Activated naive CD8-positive, alpha-beta T cell treated with anti-CD3 and anti-CD28 coated beads, Interleukin-2, amount 50 U/mL, for 24 hours (primary cell): ENCODE measurements at regions not wholly inside any gene's neighbourhood (a gene's known extent, or its start where the extent isn't known, plus 50 kb on each side); places are given as distances from the start of the nearest gene placed in this dataset.
"Not testable (repeated sequence)": the region's sequence is repeated elsewhere in the genome, so short reads cannot be mapped to it uniquely, and the experiment has no call there.

ENCODE experiments used
- ATAC-seq: fragments of 150-1000 bp; cut with Tn5 transposase; one replicate; pipeline ENCODE4 v1.10.0; 2021
- DNase-seq: peaks from one replicate; pipeline ENCODE4 v3.0.0; 2021
- H3K27ac Mint-ChIP-seq: one replicate; pipeline ENCODE4 v1.8.0; 2021; ENCODE audit warnings: mild to moderate bottlenecking, mixed read lengths
- H3K27me3 Mint-ChIP-seq: one replicate; pipeline ENCODE4 v1.8.0; 2021; ENCODE audit warnings: mixed read lengths
- H3K36me3 Mint-ChIP-seq: one replicate; pipeline ENCODE4 v1.8.0; 2021; ENCODE audit warnings: low read depth, mixed read lengths
- H3K4me1 Mint-ChIP-seq: one replicate; pipeline ENCODE4 v1.8.0; 2021; ENCODE audit warnings: mixed read lengths
- H3K4me3 Mint-ChIP-seq: one replicate; pipeline ENCODE4 v1.8.0; 2021; ENCODE audit warnings: mild to moderate bottlenecking, moderate library complexity, mixed read lengths
- H3K9me3 Mint-ChIP-seq: one replicate; pipeline ENCODE4 v1.8.0; 2021; ENCODE audit warnings: mixed read lengths

DNA sequence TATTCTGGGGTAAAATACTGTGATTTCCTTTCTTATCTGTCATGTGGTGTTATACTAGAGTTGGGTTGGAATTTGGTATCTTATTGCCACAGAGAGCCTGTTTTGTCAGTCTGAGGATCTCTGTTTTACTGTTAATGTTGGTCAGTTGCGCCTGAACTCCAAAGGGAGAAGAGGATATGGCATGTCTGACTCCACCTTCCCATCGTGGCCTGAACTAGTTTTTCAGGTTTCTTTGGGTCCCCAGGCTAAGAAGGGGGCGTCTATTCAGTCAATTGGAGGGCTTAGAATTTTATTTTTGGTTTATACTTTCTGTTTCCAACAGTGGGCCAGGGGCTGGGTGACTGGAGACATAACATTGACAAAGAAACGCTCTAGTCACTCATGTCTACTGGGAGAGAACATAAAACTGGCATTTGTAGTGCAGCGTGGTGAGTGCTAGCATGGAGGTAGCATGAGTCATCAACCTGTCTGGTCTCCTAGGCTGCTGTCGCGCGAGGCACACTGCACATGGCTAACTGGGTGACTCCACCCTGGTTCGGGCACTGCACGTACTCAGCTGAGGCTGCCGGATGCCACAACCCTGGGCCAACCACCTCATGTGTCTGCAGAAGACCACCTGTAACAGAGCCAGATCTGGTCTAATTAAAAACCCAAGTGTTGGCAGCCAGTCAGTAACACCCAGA is 120.1 kb upstream of the OR9Q1 start:
- H3K27me3 Mint-ChIP-seq: peaks cover 2% of the 10 kb centered on the region
- H3K27ac Mint-ChIP-seq: no peak overlapping the region
- peak; percentile 50 for DNase-seq
- peak; percentile 100 for ATAC-seq
- H3K4me3 Mint-ChIP-seq: no peak overlapping the region
- H3K9me3 Mint-ChIP-seq: no peaks in the 10 kb centered on the region
- no peaks in the 10 kb centered on the region for H3K36me3 Mint-ChIP-seq
- H3K4me1 Mint-ChIP-seq: peaks cover 9% of the 10 kb centered on the region

DNA sequence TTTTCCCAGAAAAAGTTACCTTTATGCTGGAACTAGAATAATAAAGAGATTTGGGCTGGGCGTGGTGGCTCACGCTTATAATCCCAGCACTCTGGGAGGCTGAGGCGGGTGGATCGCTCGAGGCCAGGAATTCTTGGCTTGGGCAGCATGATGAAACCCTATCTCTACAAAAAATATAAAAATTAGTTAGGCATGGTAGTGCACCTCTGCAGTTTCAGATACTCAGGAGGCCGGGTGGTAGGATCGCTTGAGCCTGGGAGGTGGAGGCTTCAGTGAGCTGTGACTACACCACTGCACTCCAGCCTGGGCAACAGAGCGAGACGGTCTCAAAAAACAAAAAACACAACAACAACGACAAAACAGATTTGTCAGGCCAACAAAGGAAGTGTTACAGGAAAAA is 119.3 kb upstream of the OR9Q1 start:
- ATAC-seq (no peak), DNase-seq (no peak)
- no peak overlapping the region for H3K27ac Mint-ChIP-seq
- peaks cover 2% of the 10 kb centered on the region for H3K27me3 Mint-ChIP-seq
- peaks cover 9% of the 10 kb centered on the region for H3K4me1 Mint-ChIP-seq
- no peak overlapping the region for H3K4me3 Mint-ChIP-seq
- H3K9me3 Mint-ChIP-seq: no peaks in the 10 kb centered on the region
- H3K36me3 Mint-ChIP-seq: no peaks in the 10 kb centered on the region

DNA sequence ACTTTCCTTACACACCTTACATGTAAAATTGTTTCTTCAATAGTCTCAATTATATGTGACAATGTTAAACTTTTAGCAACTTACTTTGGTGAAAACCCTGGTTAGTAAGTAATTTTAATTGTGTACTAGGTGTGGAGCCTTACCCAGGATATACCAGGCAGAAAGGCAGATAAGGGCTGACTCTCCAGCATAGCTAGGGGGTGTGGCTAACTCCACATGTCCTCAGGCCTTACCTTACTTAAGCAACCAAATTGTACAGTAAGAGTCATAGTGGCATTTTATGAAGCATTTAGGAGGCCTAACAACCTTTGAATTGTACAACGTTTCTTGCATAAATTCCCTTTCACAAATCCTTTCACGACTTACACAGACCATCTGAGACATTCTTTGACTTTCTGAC is 118.2 kb upstream of the OR9Q1 start:
- no peaks in the 10 kb centered on the region for H3K36me3 Mint-ChIP-seq
- peaks cover 9% of the 10 kb centered on the region for H3K4me1 Mint-ChIP-seq
- H3K27ac Mint-ChIP-seq: no peak overlapping the region
- H3K27me3 Mint-ChIP-seq: peaks cover 2% of the 10 kb centered on the region
- no peak for ATAC-seq
- no peak overlapping the region for H3K4me3 Mint-ChIP-seq
- no peak for DNase-seq
- H3K9me3 Mint-ChIP-seq: no peaks in the 10 kb centered on the region

DNA sequence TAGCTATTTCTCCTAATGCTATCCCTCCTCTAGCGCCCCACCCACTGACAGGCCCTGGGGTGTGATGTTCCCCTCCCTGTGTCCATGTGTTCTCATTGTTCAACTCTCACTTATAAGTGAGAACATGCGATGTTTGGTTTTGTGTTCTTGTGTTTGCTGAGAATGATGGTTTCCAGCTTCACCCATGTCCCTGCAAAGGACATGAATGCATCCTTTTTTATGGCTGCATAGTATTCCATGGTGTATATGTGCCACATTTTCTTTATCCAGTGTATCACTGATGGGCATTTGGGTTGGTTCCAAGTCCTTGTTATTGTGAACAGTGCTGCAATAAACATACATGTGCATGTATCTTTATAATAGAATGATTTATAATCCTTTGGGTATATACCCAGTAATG is 115.3 kb upstream of the OR9Q1 start:
- H3K27ac Mint-ChIP-seq, H3K27me3 Mint-ChIP-seq, ATAC-seq, H3K9me3 Mint-ChIP-seq, DNase-seq, H3K36me3 Mint-ChIP-seq, H3K4me1 Mint-ChIP-seq, H3K4me3 Mint-ChIP-seq: not testable (repeated sequence)

DNA sequence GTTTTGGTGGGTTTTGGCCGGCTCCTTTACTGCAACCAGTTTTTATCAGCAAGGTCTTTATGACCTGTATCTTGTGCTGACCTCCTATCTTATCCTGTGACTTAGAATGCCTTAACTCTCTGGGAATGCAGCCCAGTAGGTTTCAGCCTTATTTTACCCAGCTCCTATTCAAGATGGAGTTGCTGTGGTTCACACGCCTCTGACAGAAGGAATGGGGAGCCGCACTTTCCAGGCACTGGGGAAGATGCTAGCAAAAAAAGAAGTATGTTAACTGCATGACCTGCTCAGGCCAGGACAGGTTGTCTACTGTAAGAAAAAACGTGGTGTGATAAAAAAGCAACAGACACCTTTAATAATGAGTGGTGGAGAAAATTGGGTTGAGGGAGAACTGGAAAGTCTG is 112.2 kb upstream of the OR9Q1 start:
- not testable (repeated sequence) for H3K27me3 Mint-ChIP-seq, H3K9me3 Mint-ChIP-seq, DNase-seq, ATAC-seq, H3K27ac Mint-ChIP-seq, H3K36me3 Mint-ChIP-seq, H3K4me1 Mint-ChIP-seq, H3K4me3 Mint-ChIP-seq

DNA sequence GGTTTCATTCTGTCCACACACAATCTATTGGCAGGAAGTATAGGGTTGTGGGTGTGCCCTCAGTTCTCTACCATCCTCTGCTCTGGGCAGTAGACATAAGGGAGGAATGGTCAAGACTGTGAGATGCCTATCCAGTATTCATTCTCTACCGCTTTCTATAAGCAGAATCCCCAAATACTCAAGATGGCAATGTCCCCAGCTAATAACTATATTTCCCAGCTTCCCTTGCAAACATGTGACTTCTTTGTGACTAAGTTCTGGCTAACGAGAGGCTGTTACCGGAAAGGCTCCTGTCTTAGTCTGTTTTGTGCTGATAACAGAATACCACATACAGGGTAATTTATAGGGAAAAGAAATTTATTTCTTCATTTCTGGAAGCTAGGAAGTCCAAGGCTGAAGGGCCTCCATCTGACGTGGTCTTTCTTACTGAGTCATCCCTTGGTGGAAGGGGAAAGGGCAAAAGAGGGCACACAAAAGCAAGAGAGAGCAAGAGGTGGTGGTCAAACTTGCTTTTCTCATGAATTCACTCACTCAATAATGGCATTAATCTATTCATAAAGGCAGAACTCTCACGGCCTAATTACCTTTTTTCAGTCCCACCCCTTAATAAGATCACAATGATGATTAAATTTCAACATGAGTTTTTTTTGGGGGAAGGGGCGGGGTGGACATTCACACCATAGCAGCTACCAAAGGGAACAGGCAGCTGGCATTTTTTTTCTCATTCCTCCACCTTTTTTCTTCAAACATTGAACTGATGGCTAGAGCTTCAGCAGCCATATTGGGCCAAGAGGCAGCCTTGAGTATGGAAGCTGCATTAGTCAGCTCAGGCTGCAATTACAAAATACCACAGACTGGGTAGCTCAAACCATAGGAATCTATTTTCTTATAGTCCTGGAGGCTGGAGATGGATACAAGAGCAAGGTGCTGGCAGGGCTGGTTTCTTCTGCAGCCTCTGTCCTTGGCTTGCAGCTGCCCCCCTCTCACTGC is 109.7 kb upstream of the OR9Q1 start:
- DNase-seq: no peak
- Mint-ChIP-seq H3K4me1 (no peaks in the 10 kb centered on the region), H3K27me3 (no peaks in the 10 kb centered on the region), H3K36me3 (no peaks in the 10 kb centered on the region), H3K4me3 (no peak overlapping the region), H3K9me3 (no peaks in the 10 kb centered on the region), H3K27ac (no peak overlapping the region)
- no peak for ATAC-seq

DNA sequence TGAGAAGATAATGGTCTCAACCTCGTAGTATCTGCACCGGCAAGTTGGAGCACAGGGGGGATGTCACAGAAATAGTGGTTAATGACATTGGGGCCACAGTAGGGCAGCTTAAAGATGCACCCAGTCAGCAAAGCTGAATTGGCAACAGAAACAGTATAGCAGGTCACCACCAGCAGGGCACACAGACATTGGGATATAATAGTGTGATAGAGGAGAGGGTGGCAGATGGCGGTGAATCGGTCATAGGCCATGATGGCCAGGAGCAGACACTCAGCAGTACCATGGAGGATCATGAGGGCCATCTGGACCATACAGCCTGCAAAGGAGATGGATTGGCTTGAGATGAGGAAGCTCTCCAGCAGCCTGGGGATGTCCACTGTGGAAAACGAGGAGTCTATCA is 106.0 kb upstream of the OR9Q1 start:
- ATAC-seq (no peak), DNase-seq (no peak)
- Mint-ChIP-seq H3K9me3 (no peaks in the 10 kb centered on the region), H3K27me3 (peaks cover 2% of the 10 kb centered on the region), H3K27ac (no peak overlapping the region), H3K4me1 (no peaks in the 10 kb centered on the region), H3K36me3 (no peaks in the 10 kb centered on the region), H3K4me3 (no peak overlapping the region)

DNA sequence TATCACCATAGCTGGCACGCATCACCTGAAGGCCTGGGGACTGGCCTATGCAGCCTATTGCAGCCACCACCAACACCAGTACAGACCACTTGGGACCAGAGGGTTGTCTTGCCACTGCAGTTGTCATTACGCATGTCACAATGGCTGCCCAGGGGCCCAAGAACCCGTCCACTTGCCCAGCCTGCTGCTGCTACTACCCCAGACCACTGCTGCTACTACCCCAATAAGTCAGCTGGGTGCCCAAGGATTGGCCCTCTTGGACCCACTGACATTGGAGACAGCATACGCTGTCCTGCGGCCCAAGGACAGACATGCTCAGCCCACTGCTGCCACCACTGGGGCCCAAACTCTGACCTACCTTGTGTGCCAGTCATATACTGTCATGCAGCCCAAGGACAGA is 102.7 kb upstream of the OR9Q1 start:
- Mint-ChIP-seq H3K4me1 (no peaks in the 10 kb centered on the region), H3K36me3 (no peaks in the 10 kb centered on the region), H3K27me3 (peaks cover 2% of the 10 kb centered on the region), H3K9me3 (no peaks in the 10 kb centered on the region), H3K4me3 (no peak overlapping the region), H3K27ac (no peak overlapping the region)
- ATAC-seq: no peak
- DNase-seq: no peak

DNA sequence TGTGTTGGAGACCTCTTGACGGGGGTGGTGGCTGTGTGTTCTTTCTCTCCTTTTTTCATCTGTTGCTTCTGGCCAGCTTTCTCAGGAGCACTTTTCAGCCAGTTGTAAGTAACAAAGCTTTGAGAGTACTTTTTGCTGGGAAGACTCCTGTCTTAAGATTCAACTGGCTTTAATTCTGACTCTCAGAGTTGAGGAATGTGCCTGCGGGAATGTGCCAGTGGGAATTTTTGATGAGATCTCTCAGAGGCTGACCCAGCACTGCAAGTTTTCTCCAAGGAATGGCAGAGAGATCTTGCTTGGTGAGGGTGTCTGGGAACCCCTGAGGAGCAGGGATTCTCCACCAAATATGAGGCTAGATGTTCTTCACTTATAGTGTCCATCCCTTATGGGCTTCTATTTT is 91.6 kb upstream of the OR9Q1 start:
- ATAC-seq (no peak), DNase-seq (no peak)
- no peaks in the 10 kb centered on the region for H3K4me1 Mint-ChIP-seq
- no peak overlapping the region for H3K4me3 Mint-ChIP-seq
- no peaks in the 10 kb centered on the region for H3K36me3 Mint-ChIP-seq
- no peak overlapping the region for H3K27ac Mint-ChIP-seq
- H3K27me3 Mint-ChIP-seq: peaks cover 9% of the 10 kb centered on the region
- no peaks in the 10 kb centered on the region for H3K9me3 Mint-ChIP-seq

DNA sequence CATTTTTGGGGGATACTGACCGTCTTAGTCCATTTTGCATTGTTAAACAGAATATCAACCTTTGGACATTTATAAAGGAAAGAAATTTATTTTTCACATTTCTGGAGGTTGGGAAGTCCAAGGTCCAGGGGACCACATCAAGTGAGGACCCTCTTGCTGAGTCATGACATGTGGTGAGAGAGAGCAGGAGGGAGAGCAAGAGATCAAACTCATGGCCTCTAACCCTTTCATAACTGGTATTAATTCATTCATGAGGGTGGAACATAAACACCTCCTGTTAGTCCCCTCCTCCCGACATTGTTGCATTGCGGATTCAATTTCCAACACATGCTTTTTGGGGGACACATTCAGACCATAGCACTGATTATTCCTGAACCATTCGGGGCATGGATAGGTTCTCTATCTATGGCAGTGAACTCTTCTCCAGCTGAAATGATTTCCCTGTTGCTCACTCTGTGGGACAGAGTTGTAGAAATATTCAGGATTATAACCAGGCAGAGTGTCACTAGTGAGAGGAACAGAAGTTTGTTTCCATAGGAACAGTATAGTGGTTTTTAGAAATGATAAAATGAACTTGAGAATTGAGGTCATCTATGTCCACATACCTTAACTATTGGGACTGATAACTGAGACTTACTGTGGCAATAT is 88.2 kb upstream of the OR9Q1 start:
- ATAC-seq (no peak), DNase-seq (no peak)
- H3K9me3 Mint-ChIP-seq: no peaks in the 10 kb centered on the region
- H3K36me3 Mint-ChIP-seq: no peaks in the 10 kb centered on the region
- peaks cover 5% of the 10 kb centered on the region for H3K27me3 Mint-ChIP-seq
- no peak overlapping the region for H3K27ac Mint-ChIP-seq
- no peaks in the 10 kb centered on the region for H3K4me1 Mint-ChIP-seq
- no peak overlapping the region for H3K4me3 Mint-ChIP-seq

DNA sequence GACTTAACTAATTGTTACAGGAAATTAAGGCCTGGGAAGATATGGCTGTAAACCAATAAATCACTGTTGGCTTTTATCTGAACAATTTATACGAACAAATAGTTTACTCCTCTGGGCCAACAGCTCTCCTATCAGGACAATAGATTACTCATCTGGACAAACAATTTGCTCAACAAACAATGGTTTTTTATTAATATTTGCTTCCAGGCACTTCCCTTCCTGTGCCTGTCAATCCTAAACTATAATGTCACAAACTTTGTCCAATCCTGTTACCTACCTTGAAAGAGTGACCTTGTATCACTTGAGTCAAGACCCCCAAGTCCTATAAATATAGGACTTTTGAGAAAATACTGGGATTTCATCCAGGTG is 87.6 kb upstream of the OR9Q1 start:
- H3K4me3 Mint-ChIP-seq: no peak overlapping the region
- no peak for ATAC-seq
- no peaks in the 10 kb centered on the region for H3K9me3 Mint-ChIP-seq
- H3K27ac Mint-ChIP-seq: no peak overlapping the region
- no peaks in the 10 kb centered on the region for H3K36me3 Mint-ChIP-seq
- H3K4me1 Mint-ChIP-seq: no peaks in the 10 kb centered on the region
- DNase-seq: no peak
- peaks cover 5% of the 10 kb centered on the region for H3K27me3 Mint-ChIP-seq

DNA sequence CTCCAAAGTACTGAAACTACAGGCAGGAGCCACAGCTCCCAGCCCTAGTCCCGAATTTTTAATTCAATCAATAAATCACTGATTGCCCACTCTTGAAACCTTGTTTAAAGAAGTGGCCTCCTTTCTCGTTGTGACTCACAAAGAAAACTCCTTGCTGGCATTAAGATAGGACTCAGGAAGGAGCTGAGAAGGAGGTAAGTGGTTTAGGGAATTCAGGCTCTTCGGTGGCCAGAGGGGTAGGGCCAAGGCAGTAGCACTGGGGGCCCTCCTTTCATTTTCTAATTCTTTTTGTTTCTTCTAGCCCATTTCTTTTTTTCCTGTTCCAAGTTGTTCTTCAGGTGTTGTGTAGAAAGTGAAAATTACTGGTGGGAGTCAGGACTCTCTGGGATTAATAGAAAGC is 86.2 kb upstream of the OR9Q1 start:
- peaks cover 3% of the 10 kb centered on the region for H3K27me3 Mint-ChIP-seq
- no peaks in the 10 kb centered on the region for H3K9me3 Mint-ChIP-seq
- no peak overlapping the region for H3K27ac Mint-ChIP-seq
- no peaks in the 10 kb centered on the region for H3K4me1 Mint-ChIP-seq
- ATAC-seq: no peak
- no peak overlapping the region for H3K4me3 Mint-ChIP-seq
- DNase-seq: no peak
- no peaks in the 10 kb centered on the region for H3K36me3 Mint-ChIP-seq

DNA sequence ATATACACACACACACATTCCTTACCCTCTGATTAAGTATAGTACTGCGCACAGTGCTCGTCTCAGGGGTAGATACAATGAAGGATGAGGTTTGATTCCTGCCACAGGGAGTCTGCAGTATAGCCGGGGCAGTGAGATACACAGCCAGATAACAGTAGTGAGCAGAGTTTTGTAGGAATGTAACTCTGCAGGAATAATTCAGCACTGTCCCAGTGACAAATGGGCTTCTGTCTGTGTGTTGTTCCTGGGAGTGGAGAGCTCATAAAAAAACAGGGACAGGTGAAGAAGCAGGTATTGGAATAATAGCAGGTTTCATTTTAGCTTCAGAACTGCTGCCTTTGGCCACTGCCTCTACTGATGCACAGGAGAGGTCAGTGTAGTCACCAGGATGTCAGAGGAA is 85.3 kb upstream of the OR9Q1 start:
- Mint-ChIP-seq H3K4me3 (no peak overlapping the region), H3K9me3 (no peaks in the 10 kb centered on the region), H3K36me3 (no peaks in the 10 kb centered on the region), H3K27ac (no peak overlapping the region), H3K4me1 (no peaks in the 10 kb centered on the region), H3K27me3 (no peaks in the 10 kb centered on the region)
- no peak for ATAC-seq
- no peak for DNase-seq

DNA sequence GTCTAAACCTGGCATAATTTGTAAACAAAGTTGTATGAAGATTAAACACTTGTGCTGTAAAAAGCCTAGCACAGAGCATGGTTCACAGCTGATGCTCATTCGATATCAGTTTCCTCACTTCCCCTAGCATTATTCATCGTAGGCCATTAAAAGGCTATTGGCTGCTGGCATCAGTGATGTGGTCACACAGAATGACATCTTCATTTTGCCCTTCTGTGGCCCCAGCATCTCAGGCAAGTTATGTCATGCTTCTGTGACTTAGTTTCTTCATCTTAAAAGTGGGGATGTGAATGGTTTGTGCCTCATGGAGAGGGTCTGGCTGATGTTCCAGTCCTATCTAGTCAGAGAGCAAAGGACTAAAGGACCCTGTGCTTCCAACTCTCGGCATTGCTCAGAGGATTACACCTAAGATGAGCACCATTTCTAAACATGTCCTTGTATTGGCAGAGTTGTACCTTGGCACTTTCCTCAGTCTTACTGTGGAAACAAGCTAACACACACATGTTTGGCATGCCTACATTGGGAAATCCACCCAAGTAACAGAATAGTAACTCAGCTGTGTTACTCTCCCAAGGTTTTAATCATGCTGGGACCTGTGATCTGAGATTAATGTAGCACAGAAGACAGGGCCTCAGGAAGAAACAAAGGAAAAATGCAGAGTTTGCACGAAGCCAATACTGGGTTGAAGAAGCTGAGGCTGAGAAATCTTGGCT is 83.5 kb upstream of the OR9Q1 start:
- no peak for DNase-seq

More for the DNA sequence above, 83.5 kb upstream of the OR9Q1 start:
- Mint-ChIP-seq H3K9me3 (no peaks in the 10 kb centered on the region), H3K36me3 (no peaks in the 10 kb centered on the region), H3K27ac (no peak overlapping the region), H3K4me1 (no peaks in the 10 kb centered on the region), H3K27me3 (no peaks in the 10 kb centered on the region), H3K4me3 (no peak overlapping the region)
- ATAC-seq: no peak
